SH-SY5Y (cell line): ENCODE measurements at regions not wholly inside any gene's neighbourhood (a gene's known extent, or its start where the extent isn't known, plus 50 kb on each side); places are given as distances from the start of the nearest gene placed in this dataset.

Source experiments
- GATA2 ChIP-seq: IDR thresholded peaks from 2 replicates; pipeline ENCODE4 v1.6.1; 2011; ENCODE audit warnings: mild to moderate bottlenecking, low read depth, low read length
- GATA3 ChIP-seq: IDR thresholded peaks from 2 replicates; pipeline ENCODE4 v1.6.1; 2011; ENCODE audit warnings: low read depth, mild to moderate bottlenecking, low read length, moderate library complexity

GRCh38 chr4:156190615-156191014 lies 236.9 kb upstream of the CTSO start:
- TF ChIP-seq GATA2 (no peak), GATA3 (no peak)
